ENCODE measurements at regions not wholly inside any gene's neighbourhood (a gene's known extent, or its start where the extent isn't known, plus 50 kb on each side); places are given as distances from the start of the nearest gene placed in this dataset.
"Not testable (repeated sequence)": the region's sequence is repeated elsewhere in the genome, so short reads cannot be mapped to it uniquely, and the experiment has no call there.

DNA sequence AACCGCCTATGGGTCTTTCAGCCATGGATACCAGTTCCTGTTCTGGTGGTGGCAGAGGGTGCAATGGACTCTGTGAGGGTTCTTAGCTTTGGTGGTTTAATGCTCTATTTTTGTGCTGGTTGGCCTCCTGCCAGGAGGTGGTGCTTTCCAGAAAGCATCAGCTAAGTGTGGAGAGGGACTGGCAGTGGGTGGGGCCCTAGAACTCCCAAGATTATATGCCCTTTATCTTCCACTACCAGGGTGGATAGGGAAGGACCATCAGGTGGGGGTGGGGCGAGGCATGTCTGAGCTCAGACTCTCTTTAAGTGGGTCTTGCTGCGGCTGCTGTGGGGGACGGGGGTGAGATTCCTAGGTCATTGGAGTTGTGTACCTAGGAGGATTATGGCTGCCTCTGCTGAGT is 298.3 kb upstream of the MAP3K7 start:
- H4K8ac ChIP-seq (ENCODE audit: extremely low read depth, insufficient read depth, low read length); H3K4me2 ChIP-seq (ENCODE audit: insufficient read depth in 1 of 2, low read depth in 2 of 2, low read length in 2 of 2); DNase-seq (ENCODE audit: low read depth in 1 of 2, low spot score in 2 of 2); H3K27ac ChIP-seq (ENCODE audit: low read depth, low read length); H2BK12ac ChIP-seq (ENCODE audit: low read depth, low read length); H3K23me2 ChIP-seq (ENCODE audit: low read depth, low read length); H4K20me1 ChIP-seq (replicated peaks in 1 of 2; ENCODE audit: control insufficient read depth in 1 of 2, insufficient read depth in 2 of 2, low read length in 2 of 2); H3K27me3 ChIP-seq (replicated peaks in 1 of 4; ENCODE audit: control insufficient read depth in 3 of 4, extremely low read depth in 1 of 4, insufficient read depth in 3 of 4, low read length in 3 of 4); H2BK5ac ChIP-seq (ENCODE audit: low read depth, low read length); H3K79me2 ChIP-seq (ENCODE audit: control insufficient read depth in 1 of 2, insufficient read depth in 2 of 2, low read length in 2 of 2); H2BK120ac ChIP-seq (replicated peaks; ENCODE audit: low read depth, low read length); H3K23ac ChIP-seq (ENCODE audit: insufficient read length); H3K9ac ChIP-seq (replicated peaks in 1 of 4; ENCODE audit: extremely low read depth in 1 of 4, low read depth in 3 of 4, low read length in 3 of 4); H3K4me3 ChIP-seq (ENCODE audit: extremely low read depth in 1 of 4, insufficient read depth in 2 of 4, low read depth in 3 of 4, low read length in 4 of 4); H3K79me1 ChIP-seq (ENCODE audit: low read depth, low read length); H2AK5ac ChIP-seq (ENCODE audit: low read depth, low read length); H4K91ac ChIP-seq (replicated peaks; ENCODE audit: insufficient read length, low read length); H4K5ac ChIP-seq (ENCODE audit: insufficient read length, low read depth, low read length); H3K4ac ChIP-seq (replicated peaks; ENCODE audit: insufficient read length, low read depth, low read length); H3K4me1 ChIP-seq (replicated peaks in 1 of 4; ENCODE audit: control insufficient read depth in 3 of 4, insufficient read depth in 4 of 4, low read length in 3 of 4); H3K18ac ChIP-seq (ENCODE audit: extremely low read depth, low read length); POLR2A ChIA-PET (ENCODE audit: partially characterized antibody); H3K56ac ChIP-seq (replicated peaks; ENCODE audit: insufficient read length, low read depth, low read length); H2AFZ ChIP-seq (ENCODE audit: low read length); H3K36me3 ChIP-seq (ENCODE audit: control insufficient read depth in 2 of 4, insufficient read depth in 4 of 4, low read length in 3 of 4); H2BK15ac ChIP-seq (ENCODE audit: low read length); FAIRE-seq; H3K9me3 ChIP-seq (ENCODE audit: insufficient read depth in 2 of 2, low read depth in 1 of 2, low read length in 1 of 2); H3K14ac ChIP-seq (ENCODE audit: insufficient read length): not testable (repeated sequence)
- H2BK20ac ChIP-seq (ENCODE audit: low read length) = peak overlapping the region; percentile 72; the same call in 1 of the 2 replicates
- 89% methylated on average over 3 of the region's 4 CpGs; no CpG with 5 or more reads in 1 of the 2 experiments for WGBS, 2 experiments (ENCODE audit: extremely low coverage in 1 of 2, insufficient coverage in 1 of 2, insufficient read length in 1 of 2, insufficient replicate concordance in 2 of 2, low coverage in 1 of 2, low lambda C conversion rate in 2 of 2, missing lambda C conversion rate in 1 of 2)
- CTCF ChIA-PET (ENCODE audit: partially characterized antibody) = interaction anchor here (0.8 to 2.0 kb wide), 3 partner anchors 16 to 274 kb away, joined by 3 to 7 read pairs (median 3); no protein-coding TSS in a partner anchor

Measured in H1 (cell line).